PFSK-1 (cell line): ENCODE measurements at regions not wholly inside any gene's neighbourhood (a gene's known extent, or its start where the extent isn't known, plus 50 kb on each side); places are given as distances from the start of the nearest gene placed in this dataset.

Experiments
- POLR2AphosphoS5 ChIP-seq: IDR thresholded peaks from 2 replicates; pipeline ENCODE4 v1.6.1; 2012; ENCODE audit warnings: low read depth, mild to moderate bottlenecking, control low read depth, low read length, moderate library complexity
- TF ChIP-seq, protein P1 (sequence below), 2 experiments: IDR thresholded peaks; 2 replicates each; pipeline versions ENCODE4 v1.6.1 to v1.8.0; 2011 to 2012; ENCODE audit warnings: low read depth in 2 of 2, low read length in 2 of 2, control low read depth in 1 of 2, inconsistent platforms in 1 of 2, mild to moderate bottlenecking in 1 of 2, moderate library complexity in 1 of 2; ENCODE audit not compliant: insufficient read depth in 1 of 2

DNA sequence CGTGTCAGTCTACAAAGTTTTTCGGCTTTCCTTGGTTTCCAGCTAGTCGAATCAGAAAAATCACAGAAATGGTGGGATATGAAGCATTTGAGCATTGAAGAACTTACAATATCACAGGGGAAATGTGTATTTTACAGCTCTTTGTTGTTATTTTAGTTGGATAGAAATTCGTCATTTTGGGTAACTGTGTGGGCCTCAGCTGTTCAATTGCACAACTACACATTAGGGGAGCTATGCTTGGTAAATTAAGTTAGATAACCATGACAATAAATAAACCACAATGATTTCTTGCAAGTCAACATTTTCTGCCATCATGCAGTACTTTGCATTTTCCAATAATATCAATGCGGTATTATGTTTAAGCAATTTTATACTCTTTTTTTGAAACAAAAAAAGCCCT is 80.4 kb upstream of the ANK3 start:
- TF ChIP-seq, protein P1, sequence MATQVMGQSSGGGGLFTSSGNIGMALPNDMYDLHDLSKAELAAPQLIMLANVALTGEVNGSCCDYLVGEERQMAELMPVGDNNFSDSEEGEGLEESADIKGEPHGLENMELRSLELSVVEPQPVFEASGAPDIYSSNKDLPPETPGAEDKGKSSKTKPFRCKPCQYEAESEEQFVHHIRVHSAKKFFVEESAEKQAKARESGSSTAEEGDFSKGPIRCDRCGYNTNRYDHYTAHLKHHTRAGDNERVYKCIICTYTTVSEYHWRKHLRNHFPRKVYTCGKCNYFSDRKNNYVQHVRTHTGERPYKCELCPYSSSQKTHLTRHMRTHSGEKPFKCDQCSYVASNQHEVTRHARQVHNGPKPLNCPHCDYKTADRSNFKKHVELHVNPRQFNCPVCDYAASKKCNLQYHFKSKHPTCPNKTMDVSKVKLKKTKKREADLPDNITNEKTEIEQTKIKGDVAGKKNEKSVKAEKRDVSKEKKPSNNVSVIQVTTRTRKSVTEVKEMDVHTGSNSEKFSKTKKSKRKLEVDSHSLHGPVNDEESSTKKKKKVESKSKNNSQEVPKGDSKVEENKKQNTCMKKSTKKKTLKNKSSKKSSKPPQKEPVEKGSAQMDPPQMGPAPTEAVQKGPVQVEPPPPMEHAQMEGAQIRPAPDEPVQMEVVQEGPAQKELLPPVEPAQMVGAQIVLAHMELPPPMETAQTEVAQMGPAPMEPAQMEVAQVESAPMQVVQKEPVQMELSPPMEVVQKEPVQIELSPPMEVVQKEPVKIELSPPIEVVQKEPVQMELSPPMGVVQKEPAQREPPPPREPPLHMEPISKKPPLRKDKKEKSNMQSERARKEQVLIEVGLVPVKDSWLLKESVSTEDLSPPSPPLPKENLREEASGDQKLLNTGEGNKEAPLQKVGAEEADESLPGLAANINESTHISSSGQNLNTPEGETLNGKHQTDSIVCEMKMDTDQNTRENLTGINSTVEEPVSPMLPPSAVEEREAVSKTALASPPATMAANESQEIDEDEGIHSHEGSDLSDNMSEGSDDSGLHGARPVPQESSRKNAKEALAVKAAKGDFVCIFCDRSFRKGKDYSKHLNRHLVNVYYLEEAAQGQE (IDR thresholded peaks at IDR 0.05; ENCODE audit: insufficient read depth in 1 of 2, low read depth in 2 of 2, low read length in 2 of 2), result no peak
- no peak for TF ChIP-seq POLR2AphosphoS5
